B cell (primary cell): ENCODE measurements at regions not wholly inside any gene's neighbourhood (a gene's known extent, or its start where the extent isn't known, plus 50 kb on each side); places are given as distances from the start of the nearest gene placed in this dataset.

Experiments
- EZH2 ChIP-seq: IDR thresholded peaks from 2 replicates; pipeline ENCODE4 v1.6.1; 2012; ENCODE audit warnings: borderline replicate concordance, low read depth, mild to moderate bottlenecking, moderate library complexity, low read length; ENCODE audit not compliant: insufficient read depth, poor library complexity, severe bottlenecking
- TF ChIP-seq, protein P1 (sequence below): fragments of 200-600 bp; IDR thresholded peaks from one replicate; pipeline ENCODE4 v1.8.0; 2022; ENCODE audit warnings: antibody characterized with exemption, mild to moderate bottlenecking

DNA sequence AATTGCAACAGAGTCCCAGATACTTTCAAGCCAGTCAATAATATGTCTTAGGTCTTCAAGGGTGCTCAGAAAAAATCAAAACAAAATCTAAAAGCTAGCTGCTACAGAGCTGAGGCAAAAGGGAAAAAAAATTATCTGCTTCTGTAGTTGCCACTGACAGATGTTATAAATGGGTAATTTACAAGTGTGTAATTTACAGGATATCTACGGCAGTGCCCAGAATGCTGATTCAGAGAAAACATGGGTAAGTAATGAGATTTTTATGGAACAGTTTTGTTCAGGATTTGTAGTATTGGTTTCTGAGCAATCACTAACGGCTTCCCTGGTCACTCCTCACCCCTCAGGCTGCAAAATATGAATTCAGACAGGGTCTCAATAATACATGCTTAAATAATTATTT is 234.1 kb downstream of the GALC start:
- TF ChIP-seq, protein P1, sequence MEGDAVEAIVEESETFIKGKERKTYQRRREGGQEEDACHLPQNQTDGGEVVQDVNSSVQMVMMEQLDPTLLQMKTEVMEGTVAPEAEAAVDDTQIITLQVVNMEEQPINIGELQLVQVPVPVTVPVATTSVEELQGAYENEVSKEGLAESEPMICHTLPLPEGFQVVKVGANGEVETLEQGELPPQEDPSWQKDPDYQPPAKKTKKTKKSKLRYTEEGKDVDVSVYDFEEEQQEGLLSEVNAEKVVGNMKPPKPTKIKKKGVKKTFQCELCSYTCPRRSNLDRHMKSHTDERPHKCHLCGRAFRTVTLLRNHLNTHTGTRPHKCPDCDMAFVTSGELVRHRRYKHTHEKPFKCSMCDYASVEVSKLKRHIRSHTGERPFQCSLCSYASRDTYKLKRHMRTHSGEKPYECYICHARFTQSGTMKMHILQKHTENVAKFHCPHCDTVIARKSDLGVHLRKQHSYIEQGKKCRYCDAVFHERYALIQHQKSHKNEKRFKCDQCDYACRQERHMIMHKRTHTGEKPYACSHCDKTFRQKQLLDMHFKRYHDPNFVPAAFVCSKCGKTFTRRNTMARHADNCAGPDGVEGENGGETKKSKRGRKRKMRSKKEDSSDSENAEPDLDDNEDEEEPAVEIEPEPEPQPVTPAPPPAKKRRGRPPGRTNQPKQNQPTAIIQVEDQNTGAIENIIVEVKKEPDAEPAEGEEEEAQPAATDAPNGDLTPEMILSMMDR, result no peak
- no peak for TF ChIP-seq EZH2
